GM03348 (cell line): ENCODE measurements at regions not wholly inside any gene's neighbourhood (a gene's known extent, or its start where the extent isn't known, plus 50 kb on each side); places are given as distances from the start of the nearest gene placed in this dataset.

Experiments used
- DNase-seq: peaks from one replicate; pipeline ENCODE4 v3.0.0; 2012; ENCODE audit warnings: low spot score

- no peak for DNase-seq
These were observed 855.4 kb upstream of the ARPP21 start for GRCh38 chr3:34783876-34784275.

GRCh38 chr3:34793057-34793456 is 846.3 kb upstream of the ARPP21 start:
- DNase-seq, result no peak

GRCh38 chr3:34807611-34808010 is 831.7 kb upstream of the ARPP21 start:
- DNase-seq, result no peak

GRCh38 chr3:34808287-34808686 is 831.0 kb upstream of the ARPP21 start:
- DNase-seq, result no peak

GRCh38 chr3:34828847-34829246 is 810.5 kb upstream of the ARPP21 start:
- no peak for DNase-seq

GRCh38 chr3:34832865-34833508 is 806.3 kb upstream of the ARPP21 start:
- DNase-seq, result no peak

GRCh38 chr3:34837848-34838741 is 801.2 kb upstream of the ARPP21 start:
- no peak for DNase-seq

GRCh38 chr3:34842706-34843480 is 796.4 kb upstream of the ARPP21 start:
- no peak for DNase-seq

GRCh38 chr3:34844323-34844620 is 795.1 kb upstream of the ARPP21 start:
- no peak for DNase-seq

- no peak for DNase-seq
These were observed 788.2 kb upstream of the ARPP21 start for GRCh38 chr3:34851137-34851536.

GRCh38 chr3:34852844-34853439 is 786.4 kb upstream of the ARPP21 start:
- no peak for DNase-seq

- no peak for DNase-seq
These were observed 783.0 kb upstream of the ARPP21 start for GRCh38 chr3:34856081-34856947.

GRCh38 chr3:34858067-34858660 is 781.2 kb upstream of the ARPP21 start:
- DNase-seq, result no peak

- no peak for DNase-seq
These were observed 779.6 kb upstream of the ARPP21 start for GRCh38 chr3:34859746-34860145.

- no peak for DNase-seq
These were observed 776.9 kb upstream of the ARPP21 start for GRCh38 chr3:34862456-34862855.

- no peak for DNase-seq
These were observed 775.8 kb upstream of the ARPP21 start for GRCh38 chr3:34863485-34863884.

GRCh38 chr3:34864011-34864410 is 775.3 kb upstream of the ARPP21 start:
- no peak for DNase-seq

- DNase-seq, result no peak
These were observed 774.0 kb upstream of the ARPP21 start for GRCh38 chr3:34865346-34865745.

GRCh38 chr3:34868935-34869334 is 770.4 kb upstream of the ARPP21 start:
- no peak for DNase-seq

- DNase-seq, result no peak
These were observed 769.6 kb upstream of the ARPP21 start for GRCh38 chr3:34869696-34870095.

- DNase-seq, result no peak
These were observed 766.9 kb upstream of the ARPP21 start for GRCh38 chr3:34872406-34872805.
